ENCODE measurements at regions not wholly inside any gene's neighbourhood (a gene's known extent, or its start where the extent isn't known, plus 50 kb on each side); places are given as distances from the start of the nearest gene placed in this dataset.

GRCh38 chr5:5666369-5666768 lies 243.9 kb downstream of the ICE1 start:
- no peak for TF ChIP-seq POLR2AphosphoS5 (IDR thresholded peaks at IDR 0.05)
- TF ChIP-seq CTCF (IDR thresholded peaks at IDR 0.05), result no peak
- no peak for TF ChIP-seq POLR2A (IDR thresholded peaks at IDR 0.05)
- TF ChIP-seq EP300 (IDR thresholded peaks at IDR 0.05), result no peak

Data from sigmoid colon (tissue), 4 donors.